Colonic mucosa (tissue), 4 donors: ENCODE measurements at regions not wholly inside any gene's neighbourhood (a gene's known extent, or its start where the extent isn't known, plus 50 kb on each side); places are given as distances from the start of the nearest gene placed in this dataset.

ENCODE experiments used
- DNase-seq: peaks from one replicate; pipeline ENCODE4 v3.0.0-alpha.2; 2020
- H3K27ac ChIP-seq: fragments of 200-600 bp; one replicate; pipeline ENCODE4 v1.8.0; 2021
- H3K27me3 ChIP-seq: fragments of 200-600 bp; one replicate; pipeline ENCODE4 v1.8.0; 2021
- H3K36me3 ChIP-seq: fragments of 200-600 bp; one replicate; pipeline ENCODE4 v1.8.0; 2021
- H3K4me1 ChIP-seq: fragments of 200-600 bp; one replicate; pipeline ENCODE4 v1.8.0; 2021; ENCODE audit warnings: mild to moderate bottlenecking
- H3K4me3 ChIP-seq: fragments of 200-600 bp; one replicate; pipeline ENCODE4 v1.8.0; 2021
- H3K9ac ChIP-seq, 2 donors: one replicate each; pipeline ENCODE4 v1.7.0; 2013; ENCODE audit warnings: control low read depth in 2 of 2, low read depth in 2 of 2, low read length in 2 of 2
- H3K9me3 ChIP-seq: fragments of 200-600 bp; one replicate; pipeline ENCODE4 v1.8.0; 2021
- intact Hi-C: fragments of 100-400 bp; cut with DNase I; formaldehyde crosslinking; loops from one replicate; pipeline ENCODE4 v1.14.1; 2022
- TF ChIP-seq, protein P1 (sequence below): fragments of 200-600 bp; IDR thresholded peaks from one replicate; pipeline ENCODE4 v1.8.0; 2022; ENCODE audit warnings: antibody characterized with exemption, mild to moderate bottlenecking
- donor health status: healthy.
- donor health status: DM: no; HTN: no; CAD: no.
- donor health status: DM: no; HTN: no; CAD: no.

DNA sequence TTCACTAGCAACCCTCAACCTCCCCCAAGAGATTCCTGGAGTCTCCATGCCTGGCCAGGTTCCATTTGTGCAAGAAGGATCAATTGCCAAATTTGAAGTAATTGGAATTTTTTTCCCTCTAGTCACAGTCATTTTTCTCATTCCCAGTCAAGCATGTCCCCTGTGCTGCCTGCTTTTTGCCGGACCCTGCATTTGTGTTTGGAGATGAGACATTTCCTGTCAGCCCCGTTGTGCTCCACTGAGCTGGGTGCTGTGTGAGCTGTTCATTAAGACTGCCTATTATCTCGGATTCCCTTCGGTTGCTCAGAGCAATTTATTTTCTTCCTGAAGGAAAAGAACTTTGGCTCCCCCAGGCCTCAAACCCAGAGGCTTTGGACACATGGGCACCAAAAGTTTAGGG lies 201.0 kb upstream of the NLRP1 start:
- no peak for DNase-seq
- Histone ChIP-seq H3K9ac (no peak overlapping the region), H3K27me3 (no peaks in the 10 kb centered on the region), H3K36me3 (no peaks in the 10 kb centered on the region), H3K4me1 (no peaks in the 10 kb centered on the region), H3K4me3 (no peak overlapping the region), H3K9me3 (no peaks in the 10 kb centered on the region), H3K27ac (no peak overlapping the region)
- intact Hi-C loops = no loop called here
- TF ChIP-seq, protein P1, sequence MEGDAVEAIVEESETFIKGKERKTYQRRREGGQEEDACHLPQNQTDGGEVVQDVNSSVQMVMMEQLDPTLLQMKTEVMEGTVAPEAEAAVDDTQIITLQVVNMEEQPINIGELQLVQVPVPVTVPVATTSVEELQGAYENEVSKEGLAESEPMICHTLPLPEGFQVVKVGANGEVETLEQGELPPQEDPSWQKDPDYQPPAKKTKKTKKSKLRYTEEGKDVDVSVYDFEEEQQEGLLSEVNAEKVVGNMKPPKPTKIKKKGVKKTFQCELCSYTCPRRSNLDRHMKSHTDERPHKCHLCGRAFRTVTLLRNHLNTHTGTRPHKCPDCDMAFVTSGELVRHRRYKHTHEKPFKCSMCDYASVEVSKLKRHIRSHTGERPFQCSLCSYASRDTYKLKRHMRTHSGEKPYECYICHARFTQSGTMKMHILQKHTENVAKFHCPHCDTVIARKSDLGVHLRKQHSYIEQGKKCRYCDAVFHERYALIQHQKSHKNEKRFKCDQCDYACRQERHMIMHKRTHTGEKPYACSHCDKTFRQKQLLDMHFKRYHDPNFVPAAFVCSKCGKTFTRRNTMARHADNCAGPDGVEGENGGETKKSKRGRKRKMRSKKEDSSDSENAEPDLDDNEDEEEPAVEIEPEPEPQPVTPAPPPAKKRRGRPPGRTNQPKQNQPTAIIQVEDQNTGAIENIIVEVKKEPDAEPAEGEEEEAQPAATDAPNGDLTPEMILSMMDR = no peak

DNA sequence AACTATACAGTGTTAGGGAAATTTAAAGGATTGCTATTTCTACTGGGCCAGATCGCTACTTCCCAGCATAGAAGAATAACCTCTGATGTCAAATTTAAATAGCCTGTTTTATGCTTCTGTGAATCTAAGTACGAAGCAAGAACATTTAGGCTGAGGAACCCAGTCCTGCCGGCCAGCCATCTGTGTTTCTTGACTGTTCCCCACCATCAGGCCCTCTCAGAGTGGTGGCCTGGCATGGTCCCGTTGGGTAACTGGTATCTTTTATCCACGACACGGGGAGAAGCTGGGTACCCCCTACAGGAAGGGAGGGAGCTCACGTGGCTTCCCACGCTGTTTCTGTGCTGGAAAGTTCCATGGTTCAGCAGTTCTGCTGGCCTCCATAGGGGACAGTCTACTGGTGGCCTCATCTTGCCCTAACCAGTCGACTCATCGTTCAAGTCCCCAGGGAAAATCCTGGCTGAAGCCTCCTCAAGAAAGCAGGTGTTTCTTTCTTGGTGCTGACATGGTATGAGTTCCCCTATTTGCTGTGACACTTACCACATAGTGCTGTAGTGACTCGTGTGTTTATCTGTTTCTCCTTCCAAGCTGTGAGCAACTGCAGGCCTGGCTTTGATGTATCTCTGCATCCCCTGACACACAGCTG lies 201.7 kb upstream of the NLRP1 start:
- DNase-seq = no peak
- Histone ChIP-seq H3K4me3 (no peak overlapping the region), H3K4me1 (no peaks in the 10 kb centered on the region), H3K27ac (no peak overlapping the region), H3K9ac (no peak overlapping the region), H3K27me3 (no peaks in the 10 kb centered on the region), H3K36me3 (no peaks in the 10 kb centered on the region), H3K9me3 (no peaks in the 10 kb centered on the region)
- TF ChIP-seq, protein P1 = no peak
- intact Hi-C loops = no loop called here

DNA sequence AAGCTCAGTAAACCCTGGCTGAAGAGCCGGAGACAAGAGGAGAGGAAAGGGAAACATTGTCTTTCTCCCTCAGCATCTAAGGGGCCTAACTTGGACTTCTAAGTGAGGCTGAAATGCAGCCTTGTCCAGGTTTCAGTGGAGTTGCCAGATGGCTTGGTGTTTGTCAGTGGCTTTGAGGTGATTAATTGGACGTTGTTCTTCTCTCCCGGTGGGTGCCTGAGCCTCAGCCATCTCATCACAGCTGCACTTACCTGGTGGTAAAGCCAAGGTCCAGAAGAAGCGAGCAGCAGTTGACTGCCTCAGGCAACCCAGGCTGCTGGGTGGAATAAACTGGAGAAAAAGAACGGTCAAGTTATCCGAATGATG lies 202.2 kb upstream of the NLRP1 start:
- Histone ChIP-seq H3K27ac (no peak overlapping the region), H3K4me3 (no peak overlapping the region), H3K9me3 (no peaks in the 10 kb centered on the region), H3K27me3 (no peaks in the 10 kb centered on the region), H3K36me3 (no peaks in the 10 kb centered on the region), H3K9ac (no peak overlapping the region), H3K4me1 (no peaks in the 10 kb centered on the region)
- intact Hi-C loops = no loop called here
- DNase-seq = no peak
- TF ChIP-seq, protein P1 = no peak

DNA sequence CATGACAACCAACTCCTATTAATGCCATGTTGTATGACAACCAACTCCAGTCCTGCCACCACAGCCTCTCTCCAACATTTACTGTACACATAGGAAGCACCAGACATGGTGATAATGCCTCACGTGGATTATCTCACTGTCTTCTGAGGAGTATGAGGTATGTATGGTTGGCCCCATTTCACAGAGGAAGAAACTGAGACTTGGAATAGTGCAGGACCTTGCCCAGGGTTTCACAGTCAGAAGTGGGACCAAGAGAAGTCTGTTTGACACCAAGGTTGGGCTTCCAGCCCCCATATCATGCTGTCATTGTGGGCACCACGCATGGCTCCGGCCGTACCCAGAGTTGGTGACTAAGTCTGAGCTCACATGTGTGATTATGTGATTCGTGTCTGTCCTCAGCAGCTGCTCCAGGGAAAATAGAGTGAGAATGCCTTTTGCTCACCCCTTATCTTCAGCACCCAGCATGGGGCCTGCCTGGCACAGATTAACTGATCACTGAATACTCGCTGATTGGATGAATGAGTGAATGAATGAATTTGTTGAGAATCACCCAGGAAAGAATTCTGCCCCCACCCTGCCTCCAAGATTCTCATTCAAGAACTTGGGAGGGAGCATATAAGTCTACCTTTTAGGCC lies 204.1 kb upstream of the NLRP1 start:
- Histone ChIP-seq H3K9me3 (no peaks in the 10 kb centered on the region), H3K4me1 (no peaks in the 10 kb centered on the region), H3K36me3 (no peaks in the 10 kb centered on the region), H3K27me3 (no peaks in the 10 kb centered on the region), H3K27ac (no peak overlapping the region), H3K9ac (no peak overlapping the region), H3K4me3 (no peak overlapping the region)
- no peak for DNase-seq
- TF ChIP-seq, protein P1 = no peak
- intact Hi-C loops = no loop called here

DNA sequence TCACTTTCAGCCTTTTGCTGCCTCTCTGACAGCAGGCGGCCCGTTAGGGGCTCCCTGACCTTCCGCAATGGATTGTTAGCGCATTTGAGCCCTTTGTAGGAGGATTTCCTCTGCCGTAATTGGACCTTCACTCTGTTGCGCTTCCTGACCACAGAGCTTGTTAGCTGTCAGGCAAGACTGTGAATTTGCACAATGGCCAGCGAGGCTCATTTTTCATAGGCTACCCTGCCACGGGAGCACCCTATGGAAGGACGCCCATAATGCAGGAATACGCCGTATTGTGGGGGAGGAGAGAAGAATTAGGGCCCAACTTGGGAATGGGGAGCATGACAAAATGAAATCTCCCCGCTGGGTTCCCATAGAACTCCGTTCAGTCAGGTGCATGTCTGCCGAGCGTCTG lies 205.2 kb upstream of the NLRP1 start:
- TF ChIP-seq, protein P1 = no peak
- no peak overlapping the region for H3K27ac ChIP-seq
- intact Hi-C loops = no loop called here
- no peak overlapping the region for H3K4me3 ChIP-seq
- no peaks in the 10 kb centered on the region for H3K27me3 ChIP-seq
- H3K4me1 ChIP-seq = no peaks in the 10 kb centered on the region
- no peaks in the 10 kb centered on the region for H3K36me3 ChIP-seq
- no peak for DNase-seq
- H3K9me3 ChIP-seq = no peaks in the 10 kb centered on the region
- no peak overlapping the region for H3K9ac ChIP-seq
